H9 (cell line): ENCODE measurements at regions not wholly inside any gene's neighbourhood (a gene's known extent, or its start where the extent isn't known, plus 50 kb on each side); places are given as distances from the start of the nearest gene placed in this dataset.

Experiments used
- DNase-seq: peaks from one replicate; pipeline ENCODE4 v3.0.0-alpha.2; 2017
- H2AFZ ChIP-seq: one replicate; pipeline ENCODE4 v1.6.1; 2013; ENCODE audit warnings: mild to moderate bottlenecking, low read length, control low read depth, moderate library complexity
- H2AK5ac ChIP-seq: 2 replicates; pipeline ENCODE4 v1.6.1; 2013; ENCODE audit warnings: low read length, control low read depth, mixed read lengths; ENCODE audit not compliant: insufficient read length
- H2BK120ac ChIP-seq: one replicate; pipeline ENCODE4 v1.6.1; 2013; ENCODE audit warnings: low read depth, mild to moderate bottlenecking, low read length, control low read depth, inconsistent platforms; ENCODE audit not compliant: poor library complexity, severe bottlenecking
- H2BK12ac ChIP-seq: 2 replicates; pipeline ENCODE4 v1.6.1; 2013; ENCODE audit warnings: low read length, control low read depth, mixed read lengths, low read depth; ENCODE audit not compliant: insufficient read length
- H2BK15ac ChIP-seq: 2 replicates; pipeline ENCODE4 v1.6.1; 2013; ENCODE audit warnings: low read depth, low read length, control low read depth
- H2BK20ac ChIP-seq: one replicate; pipeline ENCODE4 v1.6.1; 2013; ENCODE audit warnings: low read depth, mild to moderate bottlenecking, low read length, control low read depth, inconsistent platforms; ENCODE audit not compliant: poor library complexity, severe bottlenecking
- H2BK5ac ChIP-seq: 2 replicates; pipeline ENCODE4 v1.6.1; 2013; ENCODE audit warnings: low read length, control low read depth, mixed read lengths; ENCODE audit not compliant: insufficient read length
- H3K14ac ChIP-seq: 2 replicates; pipeline ENCODE4 v1.6.1; 2013; ENCODE audit warnings: low read length, control low read depth; ENCODE audit not compliant: insufficient read depth
- H3K18ac ChIP-seq: 2 replicates; pipeline ENCODE4 v1.6.1; 2013; ENCODE audit warnings: low read depth, mild to moderate bottlenecking, mixed read lengths, low read length, control low read depth; ENCODE audit not compliant: insufficient read length
- H3K23ac ChIP-seq: 2 replicates; pipeline ENCODE4 v1.6.1; 2013; ENCODE audit warnings: low read length, control low read depth, mixed read lengths, low read depth; ENCODE audit not compliant: insufficient read length
- H3K23me2 ChIP-seq: 2 replicates; pipeline ENCODE4 v1.6.1; 2013; ENCODE audit warnings: low read depth, mild to moderate bottlenecking, mixed read lengths, low read length, control low read depth; ENCODE audit not compliant: insufficient read length, poor library complexity, severe bottlenecking
- H3K27ac ChIP-seq: 2 replicates; pipeline ENCODE4 v1.5.1; 2013; ENCODE audit warnings: low read length, control low read depth, mixed read lengths, low read depth; ENCODE audit not compliant: insufficient read length
- H3K27me3 ChIP-seq: 2 replicates; pipeline ENCODE4 v1.6.1; 2013; ENCODE audit warnings: low read length, control low read depth, inconsistent platforms; ENCODE audit not compliant: insufficient read depth
- H3K4ac ChIP-seq: 2 replicates; pipeline ENCODE4 v1.6.1; 2013; ENCODE audit warnings: low read depth, mild to moderate bottlenecking, control low read depth, inconsistent platforms, low read length, moderate library complexity
- H3K4me1 ChIP-seq: 2 replicates; pipeline ENCODE4 v1.6.1; 2013; ENCODE audit warnings: low read length, control low read depth, inconsistent platforms; ENCODE audit not compliant: insufficient read depth
- H3K4me2 ChIP-seq: 2 replicates; pipeline ENCODE4 v1.6.1; 2013; ENCODE audit warnings: low read length, control low read depth, mixed read lengths; ENCODE audit not compliant: insufficient read length, insufficient read depth
- H3K56ac ChIP-seq: 2 replicates; pipeline ENCODE4 v1.6.1; 2013; ENCODE audit warnings: low read depth, mild to moderate bottlenecking, mixed read lengths, low read length, control low read depth; ENCODE audit not compliant: insufficient read length
- H3K79me1 ChIP-seq: 2 replicates; pipeline ENCODE4 v1.6.1; 2013; ENCODE audit warnings: low read depth, mild to moderate bottlenecking, moderate library complexity, low read length, control low read depth, inconsistent platforms; ENCODE audit not compliant: insufficient read depth, poor library complexity, severe bottlenecking
- H3K79me2 ChIP-seq: 2 replicates; pipeline ENCODE4 v1.6.1; 2013; ENCODE audit warnings: low read length, control low read depth, inconsistent platforms; ENCODE audit not compliant: insufficient read depth
- H3K9ac ChIP-seq: 2 replicates; pipeline ENCODE4 v1.6.1; 2013; ENCODE audit warnings: low read length, control low read depth, mixed read lengths; ENCODE audit not compliant: insufficient read length; ENCODE audit errors: extremely low read depth
- H3K9me3 ChIP-seq: one replicate; pipeline ENCODE4 v1.6.1; 2013; ENCODE audit warnings: low read depth, low read length, inconsistent platforms; ENCODE audit not compliant: control insufficient read depth
- H3T11ph ChIP-seq: one replicate; pipeline ENCODE4 v1.6.1; 2013; ENCODE audit warnings: mild to moderate bottlenecking, low read length, control low read depth, inconsistent platforms
- H4K20me1 ChIP-seq: one replicate; pipeline ENCODE4 v1.6.1; 2013; ENCODE audit not compliant: control insufficient read depth, insufficient read length, insufficient read depth
- H4K5ac ChIP-seq: 2 replicates; pipeline ENCODE4 v1.6.1; 2013; ENCODE audit warnings: low read depth, mild to moderate bottlenecking, mixed read lengths, low read length, control low read depth; ENCODE audit not compliant: insufficient read length
- H4K8ac ChIP-seq: replicated peaks from 2 replicates; pipeline ENCODE4 v1.6.1; 2013; ENCODE audit warnings: low read length, control low read depth, mixed read lengths, low read depth; ENCODE audit not compliant: insufficient read length
- H4K91ac ChIP-seq: 2 replicates; pipeline ENCODE4 v1.6.1; 2013; ENCODE audit warnings: low read depth, mild to moderate bottlenecking, moderate library complexity, mixed read lengths, low read length, control low read depth; ENCODE audit not compliant: insufficient read length
- H3K27ac Mint-ChIP-seq, 3 experiments: 2 replicates in 2 of 3; 3 replicates in 1 of 3; pipeline ENCODE4 v1.8.0; 2020 to 2021; ENCODE audit warnings: mixed read lengths in 3 of 3, mild to moderate bottlenecking in 1 of 3, moderate library complexity in 1 of 3
- H3K27me3 Mint-ChIP-seq: 2 replicates; pipeline ENCODE4 v1.8.0; 2021; ENCODE audit warnings: low read depth, mild to moderate bottlenecking, moderate library complexity, mixed read lengths
- H3K36me3 Mint-ChIP-seq, 3 experiments: 2 replicates in 2 of 3; 3 replicates in 1 of 3; pipeline ENCODE4 v1.8.0; 2020 to 2021; ENCODE audit warnings: low read depth in 3 of 3, mixed read lengths in 3 of 3; ENCODE audit not compliant: insufficient read depth in 1 of 3
- H3K4me1 Mint-ChIP-seq, 2 experiments: 2 replicates each; pipeline ENCODE4 v1.8.0; 2020; ENCODE audit warnings: mixed read lengths in 2 of 2
- H3K4me3 Mint-ChIP-seq, 2 experiments: 2 replicates in 1 of 2; 3 replicates in 1 of 2; pipeline ENCODE4 v1.8.0; 2020 to 2021; ENCODE audit warnings: mild to moderate bottlenecking in 2 of 2, mixed read lengths in 2 of 2, moderate library complexity in 1 of 2
- H3K9me3 Mint-ChIP-seq, 2 experiments: 2 replicates in 1 of 2; 3 replicates in 1 of 2; pipeline ENCODE4 v1.8.0; 2020; ENCODE audit warnings: mild to moderate bottlenecking in 2 of 2, mixed read lengths in 2 of 2, moderate library complexity in 1 of 2
- WGBS: extraction: QIAGEN DNeasy Blood & Tissue Kit; methylation state at CpG from one replicate; pipeline ENCODE4 v1.1.7; 2013; ENCODE audit warnings: missing lambda C conversion rate, low lambda C conversion rate, mixed read lengths; ENCODE audit not compliant: insufficient read length; ENCODE audit errors: extremely low coverage; 5-methylcytosine and 5-hydroxymethylcytosine counted together
- TF ChIP-seq, protein P1 (sequence below): fragments of 200-600 bp; sonication (generic); conservative IDR thresholded peaks from 3 replicates; pipeline ENCODE4 v1.8.0; 2021; ENCODE audit warnings: antibody characterized with exemption, mild to moderate bottlenecking

DNA sequence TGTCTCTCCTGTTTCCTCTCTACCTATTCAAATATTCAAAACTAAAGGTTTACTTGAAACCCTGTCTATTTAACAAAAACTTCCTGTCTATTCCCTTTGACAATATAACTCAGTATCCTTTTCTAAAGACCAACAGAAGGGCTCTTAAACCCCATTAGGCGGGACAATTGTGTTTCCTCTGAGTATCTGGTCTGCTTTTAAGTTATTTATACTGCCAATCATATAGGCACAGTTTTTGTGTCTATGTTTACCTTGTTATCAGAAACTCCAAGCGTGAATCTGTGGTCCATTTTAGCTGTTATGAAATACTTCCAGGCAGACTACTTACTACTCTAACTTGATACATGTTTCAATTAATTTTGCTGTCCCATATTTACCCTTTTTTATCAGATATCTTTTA lies 350.0 kb upstream of the CTSO start:
- Mint-ChIP-seq H3K4me3 (no peak overlapping the region), H3K27ac (no peak overlapping the region), H3K27me3 (no peaks in the 10 kb centered on the region), H3K9me3 (no peaks in the 10 kb centered on the region), H3K4me1 (peaks cover 6 to 42% of the 10 kb centered on the region in 2 experiments), H3K36me3 (no peaks in the 10 kb centered on the region; a peak in 1 of 7 replicates)
- Histone ChIP-seq H2BK5ac (no peak overlapping the region), H3K79me1 (no peaks in the 10 kb centered on the region), H4K91ac (no peak overlapping the region), H4K5ac (no peak overlapping the region), H3K23me2 (no peaks in the 10 kb centered on the region), H3K27ac (no peak overlapping the region), H2BK20ac (no peak overlapping the region), H3K14ac (no peak overlapping the region), H3K27me3 (no peaks in the 10 kb centered on the region), H3K4me2 (no peak overlapping the region), H3T11ph (no peak overlapping the region), H4K20me1 (no peaks in the 10 kb centered on the region), H3K9me3 (no peaks in the 10 kb centered on the region), H3K4me1 (no peaks in the 10 kb centered on the region), H3K9ac (no peak overlapping the region), H3K56ac (no peak overlapping the region), H3K4ac (no peak overlapping the region), H2AFZ (no peak overlapping the region), H2BK120ac (no peak overlapping the region), H2BK12ac (no peak overlapping the region), H4K8ac (no peak overlapping the region), H3K18ac (no peak overlapping the region), H3K23ac (no peak overlapping the region), H2AK5ac (no peak overlapping the region), H3K79me2 (no peaks in the 10 kb centered on the region), H2BK15ac (no peak overlapping the region)
- WGBS: no CpG with 5 or more reads among the region's 2 CpGs
- no peak for DNase-seq
- TF ChIP-seq, protein P1, sequence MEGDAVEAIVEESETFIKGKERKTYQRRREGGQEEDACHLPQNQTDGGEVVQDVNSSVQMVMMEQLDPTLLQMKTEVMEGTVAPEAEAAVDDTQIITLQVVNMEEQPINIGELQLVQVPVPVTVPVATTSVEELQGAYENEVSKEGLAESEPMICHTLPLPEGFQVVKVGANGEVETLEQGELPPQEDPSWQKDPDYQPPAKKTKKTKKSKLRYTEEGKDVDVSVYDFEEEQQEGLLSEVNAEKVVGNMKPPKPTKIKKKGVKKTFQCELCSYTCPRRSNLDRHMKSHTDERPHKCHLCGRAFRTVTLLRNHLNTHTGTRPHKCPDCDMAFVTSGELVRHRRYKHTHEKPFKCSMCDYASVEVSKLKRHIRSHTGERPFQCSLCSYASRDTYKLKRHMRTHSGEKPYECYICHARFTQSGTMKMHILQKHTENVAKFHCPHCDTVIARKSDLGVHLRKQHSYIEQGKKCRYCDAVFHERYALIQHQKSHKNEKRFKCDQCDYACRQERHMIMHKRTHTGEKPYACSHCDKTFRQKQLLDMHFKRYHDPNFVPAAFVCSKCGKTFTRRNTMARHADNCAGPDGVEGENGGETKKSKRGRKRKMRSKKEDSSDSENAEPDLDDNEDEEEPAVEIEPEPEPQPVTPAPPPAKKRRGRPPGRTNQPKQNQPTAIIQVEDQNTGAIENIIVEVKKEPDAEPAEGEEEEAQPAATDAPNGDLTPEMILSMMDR: no peak
